Stimulated activated CD4-positive, alpha-beta T cell treated with anti-CD3 and anti-CD28 coated beads, Interleukin-15, amount 100 ng/mL, for 48 hours (primary cell): ENCODE measurements at regions not wholly inside any gene's neighbourhood (a gene's known extent, or its start where the extent isn't known, plus 50 kb on each side); places are given as distances from the start of the nearest gene placed in this dataset.
"Not testable (repeated sequence)": the region's sequence is repeated elsewhere in the genome, so short reads cannot be mapped to it uniquely, and the experiment has no call there.

ENCODE experiments used
- DNase-seq, 2 donors: peaks; one replicate each; pipeline ENCODE4 v3.0.0-alpha.2; 2020; ENCODE audit warnings: low read depth in 2 of 2

DNA sequence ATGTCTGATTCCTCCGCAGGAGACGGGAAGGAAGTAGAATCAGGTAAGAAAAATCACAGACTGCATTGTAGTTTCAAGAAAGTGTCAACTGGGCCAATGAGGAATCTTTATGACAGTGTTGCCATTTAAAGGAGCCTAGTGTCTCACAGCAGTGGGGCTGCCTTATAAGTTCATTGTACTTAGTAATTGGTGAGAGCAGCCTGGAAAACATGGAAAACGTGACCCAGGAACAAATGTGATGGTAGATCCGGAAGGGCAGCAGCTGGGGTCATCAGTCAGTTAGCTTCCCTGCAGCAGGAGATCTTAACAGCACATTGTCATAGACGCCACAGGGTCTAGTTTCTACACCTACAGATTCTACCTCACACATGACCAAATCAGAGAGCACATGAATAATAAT lies 630.0 kb upstream of the LMO3 start:
- DNase-seq = no peak

- no peak for DNase-seq
Measured at GRCh38 chr12:17215759-17216570, 610.0 kb upstream of the LMO3 start.

DNA sequence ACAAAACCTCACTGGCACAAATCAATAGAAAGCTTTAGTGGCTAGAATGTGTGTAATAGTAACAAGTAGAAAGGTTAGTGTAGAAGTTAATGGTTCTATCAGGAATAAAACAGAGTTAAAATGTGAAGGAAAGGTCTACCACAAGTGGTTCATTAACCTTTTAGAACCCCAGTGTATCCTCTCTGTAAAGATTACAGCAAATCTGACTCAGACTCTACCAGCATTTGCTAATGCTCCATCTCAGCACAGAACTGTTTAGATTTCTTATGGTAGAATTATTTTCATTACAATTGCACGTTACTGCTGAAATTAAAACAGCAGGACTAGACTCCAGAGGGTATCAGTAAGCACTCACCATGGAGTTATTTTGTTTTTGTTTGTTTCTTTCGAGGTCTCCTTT lies 609.0 kb upstream of the LMO3 start:
- DNase-seq = no peak

DNA sequence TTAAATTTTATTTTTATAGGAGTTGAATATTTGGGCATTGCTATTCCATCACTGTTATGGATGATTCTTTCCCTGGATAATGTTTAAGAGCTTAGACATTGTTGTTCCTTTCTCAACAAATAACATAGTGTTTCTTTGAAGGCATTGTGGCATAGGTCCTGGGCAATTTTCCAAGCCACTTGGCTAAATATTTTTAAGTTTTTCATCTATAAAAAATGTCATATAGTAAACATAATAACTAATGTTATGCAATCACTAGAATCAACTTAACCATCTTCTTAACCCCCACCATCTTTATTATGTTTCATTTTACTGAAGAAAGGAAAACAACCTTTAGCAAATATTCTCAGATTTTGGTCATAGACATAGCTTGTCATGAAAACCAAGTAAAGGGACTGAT lies 600.6 kb upstream of the LMO3 start:
- DNase-seq = no peak

- DNase-seq = no peak
Measured at GRCh38 chr12:17204289-17205054, 598.5 kb upstream of the LMO3 start.

DNA sequence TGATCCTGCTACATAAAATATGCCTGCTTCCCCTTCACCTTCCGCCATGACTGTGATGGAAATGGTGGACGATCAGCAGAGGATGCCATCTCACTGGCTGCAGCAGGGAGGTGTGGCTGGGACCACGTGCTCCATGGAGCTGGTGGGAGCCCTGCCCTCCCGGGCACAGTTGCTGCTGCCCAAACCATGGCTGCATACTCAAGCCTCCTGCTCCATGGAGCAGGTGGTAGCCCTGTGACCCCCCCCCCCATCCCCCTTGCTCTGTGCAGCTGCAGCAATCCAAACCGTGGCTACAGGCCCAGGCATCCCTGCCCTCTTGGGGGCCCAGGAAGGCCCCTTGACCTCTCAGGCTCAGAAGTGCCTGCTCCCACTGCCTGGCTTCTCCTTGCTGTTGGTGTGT lies 597.5 kb upstream of the LMO3 start:
- DNase-seq = no peak

GRCh38 chr12:17197971-17198370 lies 592.0 kb upstream of the LMO3 start:
- DNase-seq = no peak

GRCh38 chr12:17192721-17193120 lies 586.8 kb upstream of the LMO3 start:
- no peak for DNase-seq

- no peak for DNase-seq
Measured at GRCh38 chr12:17169726-17170471, 563.9 kb upstream of the LMO3 start.

- no peak for DNase-seq
Measured at GRCh38 chr12:17159506-17160300, 553.7 kb upstream of the LMO3 start.

DNA sequence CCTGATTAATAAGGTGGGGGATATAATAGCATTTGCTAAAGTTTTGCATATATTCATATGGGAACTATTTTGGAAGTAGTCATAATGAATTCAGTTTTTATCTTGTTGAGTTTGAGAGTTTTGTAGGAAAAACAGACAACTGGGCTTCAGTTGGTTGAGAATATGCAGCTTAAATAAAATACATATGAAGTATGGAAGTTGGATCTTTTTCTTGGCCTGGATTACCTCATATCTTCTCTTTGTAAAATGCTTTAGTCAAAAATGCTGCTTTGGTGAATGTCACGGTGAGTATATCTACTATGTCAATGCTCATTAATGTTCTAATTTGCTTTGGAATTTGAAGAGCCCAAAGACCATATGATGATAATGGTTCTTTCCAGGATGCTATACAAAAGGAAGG lies 552.2 kb upstream of the LMO3 start:
- no peak for DNase-seq

GRCh38 chr12:17151917-17152316 lies 546.0 kb upstream of the LMO3 start:
- DNase-seq = no peak

DNA sequence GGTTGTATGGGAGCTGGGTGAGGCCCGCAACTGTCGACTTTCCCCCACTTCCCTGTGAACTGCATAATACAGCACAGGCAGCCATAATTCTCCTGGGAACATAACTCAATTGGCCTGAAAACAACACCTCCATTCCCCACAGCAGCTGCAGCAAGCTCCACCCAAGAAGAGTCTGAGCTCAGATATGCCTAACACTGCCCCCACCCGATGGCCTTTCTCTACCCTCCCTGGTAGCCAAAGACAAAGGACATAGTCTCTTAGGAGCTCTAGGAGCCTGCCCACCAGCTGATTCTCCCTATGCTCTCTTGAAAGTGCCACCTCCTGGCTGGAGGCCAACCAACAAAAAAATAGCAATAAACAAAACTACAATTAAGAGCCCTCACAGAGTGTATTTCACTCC lies 542.7 kb upstream of the LMO3 start:
- DNase-seq = no peak

DNA sequence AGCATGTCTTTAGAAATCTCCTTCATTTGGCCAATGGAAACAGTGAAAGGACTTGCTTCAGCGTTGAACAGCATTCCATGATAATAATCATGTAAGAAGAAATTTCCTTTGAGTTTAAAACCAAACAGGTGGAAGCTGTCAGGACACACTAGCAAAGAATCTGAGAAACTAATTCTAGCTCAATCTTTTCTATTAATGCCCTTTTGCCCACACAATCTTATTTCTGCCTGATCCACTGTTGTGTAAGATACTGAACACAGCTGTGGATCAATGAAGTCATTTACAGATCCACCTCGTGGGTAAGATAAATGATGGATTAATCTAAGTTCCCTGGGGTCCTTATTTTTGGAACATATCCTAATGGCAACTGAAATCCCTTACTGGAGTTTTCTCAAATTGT lies 536.9 kb upstream of the LMO3 start:
- DNase-seq = no peak

DNA sequence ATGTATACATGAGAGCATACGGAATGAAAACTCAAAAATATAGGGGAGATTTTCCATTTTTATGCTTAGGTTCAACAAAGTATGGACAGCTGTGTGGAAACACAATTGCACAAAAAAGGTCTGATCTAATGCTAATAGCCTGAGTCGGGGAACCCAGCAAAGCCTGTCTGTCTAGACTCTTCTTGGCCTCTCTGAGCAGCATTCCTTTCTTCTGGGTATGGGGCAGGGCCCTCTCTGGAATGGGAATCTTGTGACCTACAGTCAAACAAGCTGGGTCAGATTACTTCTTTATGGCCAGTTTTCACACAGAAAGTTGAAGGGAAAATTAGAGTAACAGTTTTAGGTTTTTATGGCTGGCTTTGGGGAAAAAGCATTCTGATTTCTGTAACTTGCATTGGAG lies 534.0 kb upstream of the LMO3 start:
- no peak for DNase-seq

- DNase-seq = no peak
Measured at GRCh38 chr12:17137396-17137795, 531.4 kb upstream of the LMO3 start.

DNA sequence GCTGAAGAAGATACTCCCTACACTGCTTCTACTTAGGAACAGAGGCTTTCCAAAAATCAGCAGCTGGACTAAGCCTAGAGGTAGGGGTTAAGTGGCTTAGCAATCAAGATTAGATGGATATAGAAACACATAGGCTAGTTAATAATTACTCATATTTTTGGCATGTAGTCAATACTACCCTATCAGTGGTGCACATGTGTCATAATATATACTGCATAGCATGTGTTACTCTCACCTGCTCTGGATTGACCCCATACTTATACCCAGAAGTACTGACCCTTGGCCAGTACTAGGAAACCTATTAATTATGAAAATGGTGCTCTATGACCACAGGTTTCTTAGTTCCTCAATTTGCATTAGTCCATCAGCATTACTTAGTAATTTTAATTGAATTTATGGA lies 528.4 kb upstream of the LMO3 start:
- DNase-seq = no peak

DNA sequence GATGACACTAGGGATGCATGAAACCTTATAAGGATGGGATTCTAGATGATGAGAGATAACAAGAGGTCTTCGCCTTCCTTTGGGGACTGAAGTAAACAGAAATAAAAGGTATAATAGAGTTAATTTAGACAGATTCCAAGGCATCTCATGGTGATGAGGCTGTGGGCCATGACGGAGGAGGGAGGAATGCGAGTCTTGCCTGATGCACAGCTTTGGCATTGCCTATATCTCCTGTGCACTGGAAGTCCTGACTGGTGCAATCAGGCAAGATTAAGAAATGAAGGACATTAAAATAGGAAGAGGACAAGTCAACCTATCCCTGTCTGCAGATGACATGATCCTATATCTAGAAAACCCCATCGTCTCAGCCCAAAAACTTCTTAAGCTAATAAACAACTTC lies 526.4 kb upstream of the LMO3 start:
- DNase-seq = no peak

GRCh38 chr12:17116538-17116937 lies 510.6 kb upstream of the LMO3 start:
- DNase-seq = not testable (repeated sequence)

DNA sequence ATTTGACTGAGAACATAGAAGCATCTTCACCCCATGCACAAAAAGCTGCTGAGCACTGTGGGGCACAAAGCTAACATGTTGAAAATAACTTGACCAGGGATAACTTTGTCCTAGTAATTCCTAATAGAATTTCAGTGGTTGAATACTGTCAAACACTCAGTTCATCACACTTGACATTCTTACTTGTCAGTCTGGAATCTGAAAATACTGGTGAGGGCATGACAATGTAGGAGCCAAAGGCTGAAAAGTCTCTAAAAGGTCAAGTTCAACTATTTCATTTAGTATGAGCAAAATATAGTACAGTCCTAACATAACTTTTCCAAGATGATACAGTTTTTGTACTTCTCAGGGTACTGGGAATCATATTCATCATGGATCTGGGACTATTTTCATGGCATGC lies 504.4 kb upstream of the LMO3 start:
- DNase-seq = no peak

DNA sequence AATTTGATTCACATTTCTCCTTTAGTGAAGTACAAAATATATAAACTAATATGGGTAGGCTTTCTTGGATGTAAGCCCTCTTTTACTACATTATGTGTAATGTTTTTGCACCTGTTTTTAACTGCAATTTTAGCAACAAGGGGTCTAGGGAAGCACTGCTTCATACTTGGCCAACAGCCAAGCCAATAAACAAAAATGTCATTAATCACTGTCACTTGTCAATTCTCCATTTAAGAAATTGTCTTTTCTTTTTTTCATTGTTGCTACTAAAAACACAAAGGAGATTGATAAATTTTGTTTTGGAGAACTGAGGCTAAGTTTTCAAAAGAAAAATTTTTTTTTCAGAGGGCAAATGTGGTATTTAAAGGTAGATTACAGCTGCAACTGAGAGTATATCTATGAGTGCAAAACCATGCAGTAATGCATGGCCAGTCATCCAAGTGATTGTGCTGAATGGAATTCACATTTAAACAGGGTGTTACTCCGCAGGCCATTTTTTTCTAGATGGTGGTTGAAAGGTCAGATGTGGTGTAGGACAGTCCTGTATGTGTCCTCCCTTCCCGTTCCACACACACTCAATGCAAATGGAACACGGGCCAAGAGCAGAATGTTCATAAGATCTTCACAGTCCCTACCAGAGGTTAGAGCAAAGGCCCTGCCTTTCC lies 503.0 kb upstream of the LMO3 start:
- DNase-seq = no peak
